A673 (cell line): ENCODE measurements at regions not wholly inside any gene's neighbourhood (a gene's known extent, or its start where the extent isn't known, plus 50 kb on each side); places are given as distances from the start of the nearest gene placed in this dataset.

ENCODE experiments used
- EZH2 ChIP-seq: fragments of 200-600 bp; sonication (generic); IDR thresholded peaks from 2 replicates; pipeline ENCODE4 v1.6.1; 2017; ENCODE audit warnings: borderline replicate concordance, low read depth, mild to moderate bottlenecking, mixed read lengths, antibody characterized with exemption, low read length; ENCODE audit not compliant: poor library complexity, severe bottlenecking
- TF ChIP-seq, protein P1 (sequence below): fragments of 300-800, 200-600 bp; sonication (generic); conservative IDR thresholded peaks from 2 replicates; pipeline ENCODE4 v1.5.1; 2017; ENCODE audit warnings: low read depth, mild to moderate bottlenecking, antibody characterized with exemption, low read length, moderate library complexity, mixed read lengths

DNA sequence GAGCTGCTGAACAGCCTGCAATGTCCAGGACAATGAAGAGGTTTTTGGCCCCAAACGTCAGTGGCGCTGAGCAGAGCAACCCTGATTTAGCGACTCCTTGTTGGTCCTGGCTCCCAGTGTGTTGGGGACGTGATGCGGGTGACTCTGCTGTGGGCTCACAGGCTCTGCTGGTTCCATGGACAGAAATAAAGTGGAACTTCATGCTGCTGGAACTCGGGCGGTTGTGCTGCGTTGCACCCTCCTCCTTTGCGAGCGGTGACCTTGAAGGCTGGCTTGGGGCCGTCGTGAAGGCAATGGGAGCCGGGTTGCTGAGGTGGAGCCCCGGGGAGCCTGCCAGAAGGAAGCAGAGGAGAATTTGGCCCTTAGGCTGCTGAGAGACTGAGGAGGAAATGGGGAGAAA is 122.6 kb upstream of the C1orf174 start:
- TF ChIP-seq, protein P1, sequence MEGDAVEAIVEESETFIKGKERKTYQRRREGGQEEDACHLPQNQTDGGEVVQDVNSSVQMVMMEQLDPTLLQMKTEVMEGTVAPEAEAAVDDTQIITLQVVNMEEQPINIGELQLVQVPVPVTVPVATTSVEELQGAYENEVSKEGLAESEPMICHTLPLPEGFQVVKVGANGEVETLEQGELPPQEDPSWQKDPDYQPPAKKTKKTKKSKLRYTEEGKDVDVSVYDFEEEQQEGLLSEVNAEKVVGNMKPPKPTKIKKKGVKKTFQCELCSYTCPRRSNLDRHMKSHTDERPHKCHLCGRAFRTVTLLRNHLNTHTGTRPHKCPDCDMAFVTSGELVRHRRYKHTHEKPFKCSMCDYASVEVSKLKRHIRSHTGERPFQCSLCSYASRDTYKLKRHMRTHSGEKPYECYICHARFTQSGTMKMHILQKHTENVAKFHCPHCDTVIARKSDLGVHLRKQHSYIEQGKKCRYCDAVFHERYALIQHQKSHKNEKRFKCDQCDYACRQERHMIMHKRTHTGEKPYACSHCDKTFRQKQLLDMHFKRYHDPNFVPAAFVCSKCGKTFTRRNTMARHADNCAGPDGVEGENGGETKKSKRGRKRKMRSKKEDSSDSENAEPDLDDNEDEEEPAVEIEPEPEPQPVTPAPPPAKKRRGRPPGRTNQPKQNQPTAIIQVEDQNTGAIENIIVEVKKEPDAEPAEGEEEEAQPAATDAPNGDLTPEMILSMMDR = no peak
- no peak for TF ChIP-seq EZH2
